BJ (cell line): ENCODE measurements at regions not wholly inside any gene's neighbourhood (a gene's known extent, or its start where the extent isn't known, plus 50 kb on each side); places are given as distances from the start of the nearest gene placed in this dataset.

Experiments used
- CTCF ChIA-PET: fragments of 350-600 bp; formaldehyde crosslinking; extraction: SDS; loops from one replicate; lab custom pipeline; 2021; ENCODE audit warnings: antibody characterized with exemption, inconsistent platforms; lab: Yijun Ruan, JAX
- POLR2A ChIA-PET: fragments of 300-600 bp; sonication (Branson Sonifier 250); formaldehyde crosslinking; extraction: SDS; loops from one replicate; lab custom pipeline; 2021; ENCODE audit warnings: antibody characterized with exemption; lab: Charles Lee
- DNase-seq: peaks from one replicate; pipeline ENCODE4 v3.0.0-alpha.2; 2011; ENCODE audit warnings: low read depth
- H3K27me3 ChIP-seq: 2 replicates; pipeline ENCODE4 v1.6.0; 2011; ENCODE audit warnings: low read length; ENCODE audit not compliant: control insufficient read depth, insufficient read depth
- H3K36me3 ChIP-seq: 2 replicates; pipeline ENCODE4 v1.5.1; 2011; ENCODE audit warnings: low read length; ENCODE audit not compliant: control insufficient read depth, insufficient read depth
- H3K4me3 ChIP-seq: 2 replicates; pipeline ENCODE4 v1.5.1; 2011; ENCODE audit warnings: low read depth, mild to moderate bottlenecking, control low read depth, low read length
- TF ChIP-seq, protein P1 (sequence below): IDR thresholded peaks from 2 replicates; pipeline ENCODE4 v1.5.1; 2011; ENCODE audit warnings: low read depth, mild to moderate bottlenecking, control low read depth, inconsistent platforms, low read length, moderate library complexity; ENCODE audit not compliant: insufficient read depth

- no peak for DNase-seq
- ChIA-PET POLR2A (no interaction called here), CTCF (no interaction called here)
These were observed 190.3 kb downstream of the TMEM167A start for GRCh38 chr5:82886911-82887310.

DNA sequence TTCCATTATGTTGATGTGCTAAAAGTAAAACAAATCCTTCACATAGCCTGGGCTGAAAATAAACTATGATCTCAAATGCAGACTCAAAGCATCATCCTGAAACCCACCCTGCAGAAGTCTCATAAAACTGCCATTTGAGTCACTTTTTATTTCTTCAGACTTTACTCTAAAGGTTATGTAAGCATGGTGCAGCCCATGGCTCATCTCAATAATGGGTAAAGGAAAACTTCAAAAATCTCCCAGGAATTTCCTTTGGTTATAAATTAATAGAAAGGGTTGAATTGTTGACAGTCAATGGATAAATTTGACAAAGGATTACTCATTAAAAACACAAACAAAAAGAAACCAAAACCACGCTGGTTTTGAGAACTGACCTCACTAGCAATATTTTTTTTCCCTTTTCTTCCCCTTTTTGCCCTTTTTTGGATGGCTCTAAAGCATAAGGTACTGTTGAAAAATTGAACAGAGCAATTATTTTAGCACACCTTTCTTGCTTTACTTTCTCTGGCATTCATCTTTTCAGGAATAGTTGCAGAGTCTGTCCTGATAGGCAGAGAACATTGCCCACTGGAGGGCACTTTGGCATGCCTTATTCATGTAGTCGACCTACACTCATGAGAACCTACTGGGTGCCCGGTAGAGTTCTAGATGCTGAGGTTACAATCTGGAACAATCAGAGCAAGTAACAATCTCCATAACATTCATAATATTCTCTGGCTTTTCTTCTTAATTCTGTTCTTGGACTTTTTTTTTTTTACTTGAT lies 191.4 kb downstream of the TMEM167A start:
- Histone ChIP-seq H3K36me3 (no peaks in the 10 kb centered on the region), H3K27me3 (no peaks in the 10 kb centered on the region), H3K4me3 (no peak overlapping the region)
- no peak for DNase-seq
- TF ChIP-seq, protein P1, sequence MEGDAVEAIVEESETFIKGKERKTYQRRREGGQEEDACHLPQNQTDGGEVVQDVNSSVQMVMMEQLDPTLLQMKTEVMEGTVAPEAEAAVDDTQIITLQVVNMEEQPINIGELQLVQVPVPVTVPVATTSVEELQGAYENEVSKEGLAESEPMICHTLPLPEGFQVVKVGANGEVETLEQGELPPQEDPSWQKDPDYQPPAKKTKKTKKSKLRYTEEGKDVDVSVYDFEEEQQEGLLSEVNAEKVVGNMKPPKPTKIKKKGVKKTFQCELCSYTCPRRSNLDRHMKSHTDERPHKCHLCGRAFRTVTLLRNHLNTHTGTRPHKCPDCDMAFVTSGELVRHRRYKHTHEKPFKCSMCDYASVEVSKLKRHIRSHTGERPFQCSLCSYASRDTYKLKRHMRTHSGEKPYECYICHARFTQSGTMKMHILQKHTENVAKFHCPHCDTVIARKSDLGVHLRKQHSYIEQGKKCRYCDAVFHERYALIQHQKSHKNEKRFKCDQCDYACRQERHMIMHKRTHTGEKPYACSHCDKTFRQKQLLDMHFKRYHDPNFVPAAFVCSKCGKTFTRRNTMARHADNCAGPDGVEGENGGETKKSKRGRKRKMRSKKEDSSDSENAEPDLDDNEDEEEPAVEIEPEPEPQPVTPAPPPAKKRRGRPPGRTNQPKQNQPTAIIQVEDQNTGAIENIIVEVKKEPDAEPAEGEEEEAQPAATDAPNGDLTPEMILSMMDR = no peak
- CTCF ChIA-PET = no interaction called here
- POLR2A ChIA-PET = no interaction called here

More at GRCh38 chr5:82886911-82887310, 190.3 kb downstream of the TMEM167A start:
- H3K4me3 ChIP-seq = no peak overlapping the region
- H3K27me3 ChIP-seq = no peaks in the 10 kb centered on the region
- H3K36me3 ChIP-seq = no peaks in the 10 kb centered on the region
- TF ChIP-seq, protein P1 = no peak

GRCh38 chr5:82884821-82885471 lies 192.2 kb downstream of the TMEM167A start:
- no peak for DNase-seq
- CTCF ChIA-PET = no interaction called here
- H3K27me3 ChIP-seq = no peaks in the 10 kb centered on the region
- TF ChIP-seq, protein P1 = no peak
- POLR2A ChIA-PET = no interaction called here
- no peak overlapping the region for H3K4me3 ChIP-seq
- no peaks in the 10 kb centered on the region for H3K36me3 ChIP-seq

DNA sequence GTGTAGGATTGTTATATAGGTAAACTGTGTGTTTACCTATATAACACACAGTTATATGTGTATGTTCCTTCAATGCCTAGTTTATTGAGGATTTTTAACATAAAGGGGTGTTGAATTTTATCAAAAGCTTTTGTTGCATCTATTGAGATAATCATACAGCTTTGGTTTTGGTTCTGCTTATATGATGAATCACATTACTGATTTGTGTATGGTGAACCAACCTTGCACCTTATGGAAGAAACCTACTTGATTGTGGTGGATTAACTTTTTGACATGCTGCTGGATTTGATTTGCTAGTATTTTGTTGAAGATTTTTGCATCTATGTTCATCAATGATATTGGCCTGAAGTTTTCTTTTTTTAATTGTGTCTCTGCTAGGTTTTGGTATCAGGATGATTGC lies 194.9 kb downstream of the TMEM167A start:
- no peak overlapping the region for H3K4me3 ChIP-seq
- ChIA-PET CTCF (interaction anchor here (0.6 kb wide), 1 partner anchor 15 kb away, joined by 4 read pairs; no protein-coding TSS in a partner anchor), POLR2A (no interaction called here)
- H3K36me3 ChIP-seq = no peaks in the 10 kb centered on the region
- no peaks in the 10 kb centered on the region for H3K27me3 ChIP-seq
- TF ChIP-seq, protein P1 = no peak
- DNase-seq = no peak

DNA sequence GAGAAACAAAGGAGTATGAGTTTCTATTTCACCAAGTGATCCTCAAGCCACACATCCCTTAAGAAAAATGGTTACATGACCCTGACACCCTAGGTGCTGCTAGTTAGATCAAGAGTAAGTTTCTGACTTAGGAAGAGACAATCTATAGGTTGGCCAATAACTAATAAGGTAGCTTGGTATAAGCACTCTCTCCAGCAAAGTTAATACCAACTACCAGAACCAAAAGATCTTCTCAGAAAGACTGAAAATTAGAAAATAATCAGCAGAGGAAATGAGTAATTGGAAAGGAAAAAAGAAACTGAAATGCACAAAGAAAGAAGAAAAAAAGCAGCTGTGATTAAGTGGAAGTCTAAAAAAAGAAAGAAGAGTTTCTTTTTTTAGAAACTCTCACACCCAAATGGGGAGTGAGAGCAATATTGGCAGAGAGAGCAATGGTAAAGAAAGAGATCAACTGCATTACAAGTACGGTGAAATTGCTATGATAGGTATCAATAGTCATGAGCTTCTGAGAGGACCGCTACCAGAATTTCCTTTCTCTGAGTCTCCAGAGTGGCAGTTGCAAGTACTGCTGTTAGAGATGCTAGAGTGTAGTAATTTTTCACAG lies 195.5 kb downstream of the TMEM167A start:
- TF ChIP-seq, protein P1 = no peak
- no peaks in the 10 kb centered on the region for H3K27me3 ChIP-seq
- DNase-seq = no peak
- POLR2A ChIA-PET = no interaction called here
- no peaks in the 10 kb centered on the region for H3K36me3 ChIP-seq
- CTCF ChIA-PET = interaction anchor here (0.6 to 0.7 kb wide), 2 partner anchors 16 to 36 kb away, joined by 3 read pairs; no protein-coding TSS in a partner anchor
- H3K4me3 ChIP-seq = no peak overlapping the region
